ENCODE measurements at regions not wholly inside any gene's neighbourhood (a gene's known extent, or its start where the extent isn't known, plus 50 kb on each side); places are given as distances from the start of the nearest gene placed in this dataset.

DNA sequence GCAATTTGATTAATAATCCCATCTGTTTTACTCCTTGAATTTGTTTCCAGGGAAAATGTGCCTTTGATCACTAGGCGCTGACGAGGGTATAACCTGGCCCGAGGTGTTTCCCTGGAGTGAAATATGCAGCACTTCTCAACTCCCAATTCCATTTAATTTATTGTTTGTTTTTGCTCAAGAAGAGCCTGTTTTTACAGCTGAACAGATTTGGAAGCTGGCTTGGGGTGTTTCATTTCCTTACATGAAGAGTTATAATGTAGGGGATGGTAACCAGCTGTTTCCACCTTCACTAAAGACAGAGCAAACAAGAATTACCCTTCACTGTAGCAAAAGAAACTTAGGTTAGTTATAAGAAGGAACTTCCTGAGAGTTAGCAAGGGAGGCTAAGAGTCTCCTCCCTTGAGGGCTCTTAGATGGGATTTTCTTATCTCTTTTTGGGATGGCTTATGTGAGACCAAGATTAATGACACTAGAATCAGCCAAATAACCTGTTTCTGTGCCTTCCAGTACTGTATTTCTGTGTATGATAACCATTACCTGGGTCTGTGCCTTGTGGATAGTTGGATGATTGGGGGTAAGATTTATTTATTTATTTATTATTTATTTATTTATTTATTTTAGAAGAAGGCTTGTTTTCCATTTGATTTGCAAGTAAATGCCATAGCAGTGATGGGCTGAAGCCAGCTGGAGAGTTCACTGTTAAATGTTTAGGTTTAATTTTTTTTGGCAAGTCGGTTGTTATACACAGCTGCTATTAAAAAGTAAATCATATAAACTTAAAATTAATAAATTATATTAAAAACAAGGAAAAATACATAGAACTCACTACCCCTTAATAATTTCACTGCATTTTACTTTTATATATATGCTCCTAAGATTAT is 162.2 kb upstream of the BMP2 start:
- TF ChIP-seq POLR2AphosphoS5 (IDR thresholded peaks at IDR 0.05; ENCODE audit: low read depth, low read length) (no peak), CTCF (IDR thresholded peaks at IDR 0.05) (no peak), REST (IDR thresholded peaks at IDR 0.05; ENCODE audit: low read depth, low read length) (no peak), TAF1 (IDR thresholded peaks at IDR 0.05; ENCODE audit: borderline replicate concordance, low read depth, low read length) (no peak), RFX5 (IDR thresholded peaks at IDR 0.05; ENCODE audit: low read length) (no peak), JUND (IDR thresholded peaks at IDR 0.05) (no peak), YY1 (IDR thresholded peaks at IDR 0.05; ENCODE audit: low read depth) (no peak), EP300 (IDR thresholded peaks at IDR 0.05; ENCODE audit: borderline replicate concordance in 1 of 2, low read depth in 1 of 2, low read length in 1 of 2) (no peak), RXRA (IDR thresholded peaks at IDR 0.05; ENCODE audit: borderline replicate concordance, low read depth) (no peak), TEAD4 (IDR thresholded peaks at IDR 0.05; ENCODE audit: borderline replicate concordance, insufficient read depth) (no peak)
- TF ChIP-seq, protein P1, sequence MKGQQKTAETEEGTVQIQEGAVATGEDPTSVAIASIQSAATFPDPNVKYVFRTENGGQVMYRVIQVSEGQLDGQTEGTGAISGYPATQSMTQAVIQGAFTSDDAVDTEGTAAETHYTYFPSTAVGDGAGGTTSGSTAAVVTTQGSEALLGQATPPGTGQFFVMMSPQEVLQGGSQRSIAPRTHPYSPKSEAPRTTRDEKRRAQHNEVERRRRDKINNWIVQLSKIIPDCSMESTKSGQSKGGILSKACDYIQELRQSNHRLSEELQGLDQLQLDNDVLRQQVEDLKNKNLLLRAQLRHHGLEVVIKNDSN (IDR thresholded peaks at IDR 0.05; ENCODE audit: borderline replicate concordance, low read depth) = no peak
- TF ChIP-seq, protein P2, sequence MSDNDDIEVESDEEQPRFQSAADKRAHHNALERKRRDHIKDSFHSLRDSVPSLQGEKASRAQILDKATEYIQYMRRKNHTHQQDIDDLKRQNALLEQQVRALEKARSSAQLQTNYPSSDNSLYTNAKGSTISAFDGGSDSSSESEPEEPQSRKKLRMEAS (IDR thresholded peaks at IDR 0.05; ENCODE audit: low read depth) = no peak

Data from SK-N-SH (cell line).